Right atrium auricular region (tissue), 2 donors: ENCODE measurements at regions not wholly inside any gene's neighbourhood (a gene's known extent, or its start where the extent isn't known, plus 50 kb on each side); places are given as distances from the start of the nearest gene placed in this dataset.
"Not testable (repeated sequence)": the region's sequence is repeated elsewhere in the genome, so short reads cannot be mapped to it uniquely, and the experiment has no call there.

Experiments used
- DNase-seq: peaks from one replicate; pipeline ENCODE4 v3.0.0-alpha.2; 2019; ENCODE audit warnings: low spot score
- H3K27ac ChIP-seq, 2 donors: fragments of 200-600 bp; sonication (generic); 1 replicate in 1 of 2; 2 replicates in 1 of 2; pipeline ENCODE4 v1.5.1; 2016 to 2019
- H3K27me3 ChIP-seq, 2 donors: fragments of 200-600 bp; sonication (generic); one replicate each; pipeline versions ENCODE4 v1.5.1 to v1.6.0; 2017 to 2019
- H3K36me3 ChIP-seq: fragments of 200-600 bp; sonication (generic); one replicate; pipeline ENCODE4 v1.5.1; 2016
- H3K4me1 ChIP-seq, 2 donors: fragments of 200-600 bp; sonication (generic); one replicate each; pipeline versions ENCODE4 v1.5.1 to v1.6.0; 2017 to 2019
- H3K4me3 ChIP-seq, 2 donors: fragments of 200-600 bp; sonication (generic); 1 replicate in 1 of 2; 2 replicates in 1 of 2; pipeline ENCODE4 v1.5.1; 2017 to 2019; ENCODE audit warnings: mild to moderate bottlenecking in 1 of 2, moderate library complexity in 1 of 2
- H3K9me3 ChIP-seq, 2 donors: fragments of 200-600 bp; sonication (generic); one replicate each; pipeline ENCODE4 v1.5.1; 2019
- TF ChIP-seq, protein P1 (sequence below), 2 donors: fragments of 200-600 bp; sonication (generic); IDR thresholded peaks; one replicate each; pipeline ENCODE4 v1.5.1; 2019; ENCODE audit warnings: antibody characterized with exemption in 2 of 2

- no peaks in the 10 kb centered on the region for H3K4me1 ChIP-seq
- no peak overlapping the region for H3K4me3 ChIP-seq
- no peak for DNase-seq
- no peak overlapping the region for H3K27ac ChIP-seq
- no peaks in the 10 kb centered on the region for H3K27me3 ChIP-seq
- no peaks in the 10 kb centered on the region for H3K36me3 ChIP-seq
- H3K9me3 ChIP-seq: no peaks in the 10 kb centered on the region
- TF ChIP-seq, protein P1, sequence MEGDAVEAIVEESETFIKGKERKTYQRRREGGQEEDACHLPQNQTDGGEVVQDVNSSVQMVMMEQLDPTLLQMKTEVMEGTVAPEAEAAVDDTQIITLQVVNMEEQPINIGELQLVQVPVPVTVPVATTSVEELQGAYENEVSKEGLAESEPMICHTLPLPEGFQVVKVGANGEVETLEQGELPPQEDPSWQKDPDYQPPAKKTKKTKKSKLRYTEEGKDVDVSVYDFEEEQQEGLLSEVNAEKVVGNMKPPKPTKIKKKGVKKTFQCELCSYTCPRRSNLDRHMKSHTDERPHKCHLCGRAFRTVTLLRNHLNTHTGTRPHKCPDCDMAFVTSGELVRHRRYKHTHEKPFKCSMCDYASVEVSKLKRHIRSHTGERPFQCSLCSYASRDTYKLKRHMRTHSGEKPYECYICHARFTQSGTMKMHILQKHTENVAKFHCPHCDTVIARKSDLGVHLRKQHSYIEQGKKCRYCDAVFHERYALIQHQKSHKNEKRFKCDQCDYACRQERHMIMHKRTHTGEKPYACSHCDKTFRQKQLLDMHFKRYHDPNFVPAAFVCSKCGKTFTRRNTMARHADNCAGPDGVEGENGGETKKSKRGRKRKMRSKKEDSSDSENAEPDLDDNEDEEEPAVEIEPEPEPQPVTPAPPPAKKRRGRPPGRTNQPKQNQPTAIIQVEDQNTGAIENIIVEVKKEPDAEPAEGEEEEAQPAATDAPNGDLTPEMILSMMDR (IDR thresholded peaks at IDR 0.05): no peak
Measured at GRCh38 chr4:104010722-104011121, 290.9 kb upstream of the TACR3 start.

DNA sequence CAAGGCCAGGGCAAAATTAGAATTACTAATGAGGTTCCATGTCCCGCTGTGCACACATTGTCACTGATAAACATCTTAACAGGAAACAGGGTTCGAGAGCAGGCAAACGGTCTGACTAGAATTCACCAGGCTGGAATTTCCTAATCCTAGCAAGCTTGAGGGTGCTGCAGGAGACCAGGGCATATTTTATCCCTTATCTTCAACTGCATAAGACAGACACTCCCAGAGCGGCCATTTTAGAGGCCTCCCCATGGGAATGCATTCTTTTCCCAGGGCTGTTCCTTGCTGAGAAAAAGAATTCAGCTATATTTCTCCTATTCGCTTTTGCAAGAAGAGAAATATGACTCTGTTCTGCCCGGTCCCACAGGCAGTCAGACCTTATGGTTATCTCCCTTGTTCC is 282.5 kb upstream of the TACR3 start:
- H3K4me1 ChIP-seq: not testable (repeated sequence)

GRCh38 chr4:103998756-103999155 is 279.0 kb upstream of the TACR3 start:
- Histone ChIP-seq H3K27ac (no peak overlapping the region), H3K27me3 (no peaks in the 10 kb centered on the region), H3K4me3 (no peak overlapping the region), H3K36me3 (no peaks in the 10 kb centered on the region), H3K9me3 (peaks cover 6 to 23% of the 10 kb centered on the region in 2 donors), H3K4me1 (peaks cover 0 to 6% of the 10 kb centered on the region in 2 donors)
- TF ChIP-seq, protein P1 (IDR thresholded peaks at IDR 0.05): no peak
- DNase-seq: no peak

More for the DNA sequence above, 282.5 kb upstream of the TACR3 start:
- H3K9me3 ChIP-seq: peaks cover 6 to 23% of the 10 kb centered on the region in 2 donors
- not testable (repeated sequence) for H3K4me3 ChIP-seq, H3K27ac ChIP-seq, DNase-seq, H3K27me3 ChIP-seq, H3K36me3 ChIP-seq

- DNase-seq: no peak
- H3K36me3 ChIP-seq: no peaks in the 10 kb centered on the region
Measured at GRCh38 chr4:103996637-103997036, 276.9 kb upstream of the TACR3 start.

DNA sequence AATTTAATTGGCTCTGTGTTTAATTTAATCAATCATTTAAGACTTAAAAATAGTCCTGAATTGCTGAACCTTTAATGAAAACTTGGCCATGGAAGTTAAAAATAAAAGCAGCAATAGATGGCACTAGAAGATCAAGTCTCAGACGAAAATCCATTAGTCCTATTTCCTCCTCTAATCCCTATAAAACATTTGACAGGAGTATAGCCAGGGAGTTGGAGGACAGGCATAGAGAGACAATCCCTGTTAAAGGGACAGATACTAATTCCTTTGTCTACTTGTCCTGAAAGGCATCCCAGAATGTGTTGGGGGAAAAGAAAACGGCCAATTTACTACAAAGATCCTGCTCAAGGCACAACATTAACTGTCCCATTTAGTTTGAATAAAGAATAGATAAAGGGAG is 276.3 kb upstream of the TACR3 start:
- Histone ChIP-seq H3K4me3 (no peak overlapping the region), H3K4me1 (peaks cover 0 to 6% of the 10 kb centered on the region in 2 donors), H3K27ac (no peak overlapping the region), H3K36me3 (no peaks in the 10 kb centered on the region), H3K27me3 (no peaks in the 10 kb centered on the region), H3K9me3 (peaks cover 0 to 21% of the 10 kb centered on the region in 2 donors)
- TF ChIP-seq, protein P1 (IDR thresholded peaks at IDR 0.05): no peak
- no peak for DNase-seq

More at GRCh38 chr4:103996637-103997036, 276.9 kb upstream of the TACR3 start:
- Histone ChIP-seq H3K27me3 (no peaks in the 10 kb centered on the region), H3K4me1 (peaks cover 0 to 6% of the 10 kb centered on the region in 2 donors), H3K27ac (no peak overlapping the region), H3K4me3 (no peak overlapping the region), H3K9me3 (peaks cover 0 to 21% of the 10 kb centered on the region in 2 donors)
- TF ChIP-seq, protein P1 (IDR thresholded peaks at IDR 0.05): no peak

- peaks cover 0 to 6% of the 10 kb centered on the region in 2 donors for H3K4me1 ChIP-seq
- TF ChIP-seq, protein P1 (IDR thresholded peaks at IDR 0.05): no peak
- no peaks in the 10 kb centered on the region for H3K27me3 ChIP-seq
- no peaks in the 10 kb centered on the region for H3K36me3 ChIP-seq
- H3K4me3 ChIP-seq: no peak overlapping the region
- no peak for DNase-seq
- no peak overlapping the region for H3K27ac ChIP-seq
- H3K9me3 ChIP-seq: peaks cover 0 to 20% of the 10 kb centered on the region in 2 donors
Measured at GRCh38 chr4:103994059-103994458, 274.3 kb upstream of the TACR3 start.
